Jurkat, Clone E6-1 (cell line): ENCODE measurements at regions not wholly inside any gene's neighbourhood (a gene's known extent, or its start where the extent isn't known, plus 50 kb on each side); places are given as distances from the start of the nearest gene placed in this dataset.
A peak's percentile ranks its signal among the peaks of the same experiment; 100 is the strongest.
"Not testable (repeated sequence)": the region's sequence is repeated elsewhere in the genome, so short reads cannot be mapped to it uniquely, and the experiment has no call there.

ENCODE experiments used
- DNase-seq: peaks from one replicate; pipeline ENCODE4 v3.0.0-alpha.2; 2011; ENCODE audit warnings: low read depth, low spot score
- H3K4me3 ChIP-seq: 2 replicates; pipeline ENCODE4 v1.5.1; 2011; ENCODE audit warnings: mild to moderate bottlenecking, low read length, control low read depth, moderate library complexity

DNA sequence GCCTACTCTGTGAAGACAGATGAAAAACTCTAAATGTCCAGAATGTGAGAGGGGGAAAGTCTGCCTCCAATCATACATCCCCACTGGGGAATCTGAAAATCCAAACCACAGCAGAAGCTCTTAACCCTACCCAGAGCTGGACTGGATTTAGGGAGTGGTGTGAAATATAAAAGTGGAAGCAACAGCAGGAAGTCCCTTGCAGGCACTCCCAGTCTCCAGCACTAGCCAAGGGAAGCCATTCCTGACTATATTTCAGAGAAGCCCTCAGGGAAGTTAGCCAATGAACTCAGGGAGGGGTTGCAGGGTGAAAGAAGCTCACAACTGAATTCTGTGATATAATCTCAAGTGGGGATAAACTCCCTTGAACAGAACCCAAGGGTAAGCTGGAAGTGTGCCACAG lies 51.5 kb downstream of the CRPPA start:
- DNase-seq, result no peak
- no peak overlapping the region for H3K4me3 ChIP-seq

DNA sequence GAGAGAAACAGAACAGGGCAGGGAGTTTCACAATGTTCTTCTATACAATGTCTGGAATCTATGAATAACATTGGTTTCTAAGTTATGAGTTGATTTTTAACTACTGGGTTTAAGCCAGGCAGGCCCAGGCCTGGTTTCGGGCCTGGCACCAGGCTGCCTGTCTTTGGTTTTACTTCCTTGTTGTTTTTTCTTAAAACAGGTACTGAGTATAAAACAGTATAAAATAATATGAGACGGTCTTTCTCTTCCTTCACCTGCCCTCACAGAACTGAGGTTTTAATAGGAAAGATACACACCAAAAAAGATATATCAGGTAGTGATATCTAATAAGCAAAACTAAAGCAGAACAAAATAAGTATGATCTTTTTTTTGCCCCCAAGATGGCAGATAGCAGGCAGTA lies 52.0 kb downstream of the CRPPA start:
- not testable (repeated sequence) for H3K4me3 ChIP-seq, DNase-seq

DNA sequence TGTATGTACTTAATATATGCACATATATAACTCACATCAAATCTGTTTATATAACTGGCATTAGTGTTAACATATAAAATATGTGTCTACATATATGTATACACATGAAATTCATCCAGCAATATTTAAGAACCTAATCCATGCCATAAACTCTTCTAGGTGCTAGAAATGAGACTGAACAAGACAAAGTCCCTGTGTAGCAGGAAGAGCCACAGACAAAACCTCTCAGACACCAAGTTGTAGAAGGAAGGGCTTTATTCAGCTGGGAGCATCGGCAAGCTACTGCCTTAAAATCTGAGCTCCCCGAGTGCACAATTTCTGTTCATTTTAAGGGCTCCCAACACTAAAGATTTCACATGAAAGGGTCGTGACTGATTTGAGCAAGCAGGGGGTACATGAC lies 52.5 kb downstream of the CRPPA start:
- no peak overlapping the region for H3K4me3 ChIP-seq
- no peak for DNase-seq

DNA sequence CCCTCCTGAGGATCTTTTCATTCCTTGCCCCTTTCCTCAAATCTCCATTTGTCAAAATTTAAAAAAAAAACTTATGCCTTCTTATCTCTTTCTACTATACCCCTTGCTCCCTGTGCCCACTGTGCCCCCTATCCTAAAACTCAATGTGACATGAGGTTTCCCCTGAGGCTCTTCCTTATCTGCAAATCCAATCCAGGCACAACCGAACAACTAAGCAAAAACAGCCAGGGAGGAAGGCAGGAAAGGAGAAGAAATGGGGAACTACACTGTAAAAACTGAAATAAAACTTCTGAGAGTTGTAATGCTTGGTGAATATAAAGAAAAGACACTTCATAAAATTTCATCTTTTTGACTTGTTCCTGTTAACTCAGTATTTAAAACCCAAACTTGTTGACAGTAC lies 54.2 kb downstream of the CRPPA start:
- DNase-seq, result no peak
- H3K4me3 ChIP-seq, result no peak overlapping the region

DNA sequence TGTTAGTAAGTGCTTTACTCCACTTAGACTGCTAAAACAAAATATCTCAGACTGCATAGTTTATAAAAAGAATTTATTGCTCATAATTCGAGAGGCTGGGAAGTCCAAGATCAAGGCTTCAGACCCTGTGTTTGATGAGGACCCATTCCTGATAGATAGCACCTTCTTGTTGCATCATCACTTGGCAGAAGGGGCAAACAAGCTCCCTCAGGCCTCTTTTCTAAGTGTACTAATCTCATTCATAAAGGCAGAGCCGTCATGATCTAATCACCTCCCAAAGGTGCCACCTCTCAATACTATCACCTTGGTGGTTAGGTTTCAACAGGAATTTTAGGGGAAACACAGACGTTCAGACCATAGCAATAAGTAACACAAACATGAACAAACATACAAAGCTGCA lies 55.4 kb downstream of the CRPPA start:
- DNase-seq, result no peak

DNA sequence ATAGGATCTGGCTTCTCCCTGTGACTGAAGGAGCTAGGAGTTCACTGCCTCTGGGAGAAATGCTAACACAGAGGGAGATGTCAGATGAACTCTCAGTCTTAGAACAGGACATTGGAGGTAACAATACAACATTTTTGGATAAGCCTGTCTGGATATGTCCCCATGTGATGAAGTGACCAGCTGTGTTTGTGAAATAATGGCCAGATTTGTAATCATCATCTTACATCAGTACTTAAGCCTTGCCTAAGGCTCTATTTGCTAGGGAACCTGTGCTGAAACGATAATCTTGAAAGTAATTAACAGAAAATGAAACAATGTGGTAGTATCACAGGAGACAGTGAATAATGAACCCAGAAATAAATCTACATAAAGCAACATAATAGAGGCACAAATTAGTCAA lies 56.2 kb downstream of the CRPPA start:
- H3K4me3 ChIP-seq, result no peak overlapping the region
- DNase-seq, result no peak

More for the DNA sequence above, 55.4 kb downstream of the CRPPA start:
- no peak overlapping the region for H3K4me3 ChIP-seq

DNA sequence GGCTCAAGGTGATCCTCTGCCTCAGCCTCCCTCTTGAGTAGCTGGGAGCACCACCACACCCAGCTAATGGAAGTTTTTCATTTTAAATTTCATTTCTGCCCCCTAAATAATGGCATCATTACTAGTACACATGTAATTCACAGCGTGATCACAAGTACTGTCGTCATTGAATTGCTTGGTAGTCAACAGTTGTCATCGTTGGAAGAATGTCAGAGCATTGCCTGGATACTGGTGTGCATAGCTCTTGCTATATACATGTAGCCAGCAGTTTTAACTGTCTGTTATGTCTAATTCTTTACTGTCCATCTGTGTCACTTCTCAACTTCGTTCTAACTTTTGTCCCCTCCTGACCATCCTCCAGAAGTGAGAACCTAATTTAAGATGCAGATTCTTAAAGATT lies 62.1 kb downstream of the CRPPA start:
- no peak overlapping the region for H3K4me3 ChIP-seq
- DNase-seq, result no peak

DNA sequence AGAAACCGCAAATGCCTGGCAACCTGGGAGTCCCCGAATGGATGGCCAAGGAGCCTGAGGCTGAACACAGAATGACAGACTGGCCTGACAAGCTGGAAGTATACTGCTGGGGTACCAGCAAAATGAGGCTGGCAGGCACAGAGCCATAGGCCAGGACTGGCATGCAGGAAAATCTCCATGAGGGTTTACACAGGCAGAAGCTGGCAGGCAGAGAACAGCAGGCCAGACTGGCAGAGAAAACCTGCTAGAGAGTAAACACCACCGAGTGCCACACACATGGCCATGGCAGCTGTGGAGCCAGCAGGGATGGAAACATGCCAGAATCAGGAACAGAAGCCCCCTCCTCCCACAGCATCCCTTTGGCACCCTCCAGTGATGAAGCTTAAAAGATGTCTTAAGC lies 63.4 kb downstream of the CRPPA start:
- DNase-seq, result no peak

DNA sequence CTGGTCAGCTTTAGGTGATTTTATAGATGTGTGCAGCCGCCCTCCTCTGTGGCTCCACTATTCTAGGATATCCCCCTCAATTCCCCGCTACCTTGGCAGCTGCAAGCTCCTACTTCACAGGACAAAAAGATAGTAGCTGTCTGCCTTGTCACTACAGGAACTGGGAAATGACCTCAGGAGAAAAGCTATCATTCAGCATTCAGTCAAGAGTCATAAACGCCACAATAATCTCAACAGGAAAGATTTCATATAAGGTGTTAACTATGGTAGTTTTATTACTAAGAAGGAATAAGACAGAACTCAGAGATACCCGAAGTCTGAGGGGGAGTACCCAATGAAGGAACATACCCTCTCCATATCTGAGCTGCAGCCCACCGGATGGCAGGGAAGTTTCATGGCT lies 63.9 kb downstream of the CRPPA start:
- no peak for DNase-seq
- no peak overlapping the region for H3K4me3 ChIP-seq

More for the DNA sequence above, 63.4 kb downstream of the CRPPA start:
- H3K4me3 ChIP-seq, result no peak overlapping the region

DNA sequence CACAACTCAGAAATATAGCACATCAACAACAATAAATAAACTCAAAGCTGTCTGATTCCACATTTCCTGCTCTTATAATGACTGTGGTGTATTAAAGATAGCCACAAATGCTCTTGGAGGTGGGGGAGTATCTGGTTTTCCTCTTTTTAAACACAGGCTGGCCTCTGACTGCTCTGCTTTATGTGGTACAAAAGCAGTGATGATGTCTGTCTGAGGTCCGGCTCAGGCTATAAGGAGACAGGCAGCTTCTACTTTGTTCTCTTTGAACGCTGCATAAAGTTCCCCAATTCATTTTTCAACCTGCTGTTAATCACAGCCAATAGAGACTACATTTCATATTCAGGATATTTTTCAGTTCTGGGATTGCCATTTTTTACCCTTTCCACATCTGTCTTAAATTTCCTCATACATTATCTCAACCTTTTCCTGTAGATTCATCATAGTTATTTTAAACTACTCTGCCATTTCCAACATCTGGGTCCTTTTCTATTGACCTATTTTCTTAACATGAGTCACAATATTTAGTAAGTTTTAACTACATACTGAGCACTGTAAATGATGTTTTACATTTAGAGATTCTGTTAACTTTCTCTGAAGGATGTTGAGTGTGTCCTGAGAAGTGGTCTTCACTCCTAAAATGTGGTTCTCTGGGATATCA lies 64.9 kb downstream of the CRPPA start:
- DNase-seq, result no peak
- H3K4me3 ChIP-seq, result no peak overlapping the region

DNA sequence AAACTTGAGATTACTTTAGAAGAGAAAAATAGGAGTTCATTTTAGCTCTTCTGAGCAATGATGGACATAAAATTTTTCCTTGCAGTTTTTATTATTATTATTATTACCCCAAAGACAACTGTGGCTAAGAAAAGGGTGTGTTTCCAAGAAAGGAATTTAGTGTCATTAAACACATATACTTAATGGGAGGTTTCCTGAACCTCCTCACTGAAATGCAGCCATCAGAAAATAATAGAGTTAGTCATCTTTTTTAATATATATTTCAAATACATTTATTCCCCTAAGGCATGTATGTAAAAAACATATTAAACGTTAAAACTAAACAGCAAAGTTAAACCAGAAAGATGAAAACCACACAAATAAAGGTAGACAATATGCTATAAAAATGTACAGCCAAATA lies 66.8 kb downstream of the CRPPA start:
- no peak overlapping the region for H3K4me3 ChIP-seq
- no peak for DNase-seq

DNA sequence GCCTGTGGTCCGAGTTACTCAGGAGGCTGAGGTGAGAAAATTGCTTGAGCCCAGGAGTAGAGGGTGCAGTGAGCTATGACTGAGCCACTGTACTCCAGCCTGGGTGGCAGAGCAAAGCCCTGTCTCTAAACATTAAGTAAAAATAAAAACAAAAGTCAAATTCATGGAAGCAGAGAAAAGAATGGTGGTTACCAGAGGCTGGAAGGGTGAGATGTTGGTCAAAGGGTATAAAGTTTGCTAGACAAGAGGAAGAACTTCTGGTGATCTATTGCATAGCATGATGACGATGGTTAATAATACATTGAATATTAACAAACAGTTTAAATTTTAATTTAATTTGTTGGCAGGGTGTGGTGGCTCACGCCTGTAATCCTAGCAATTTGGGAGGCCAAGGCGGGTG lies 68.1 kb downstream of the CRPPA start:
- no peak for DNase-seq
- H3K4me3 ChIP-seq, result no peak overlapping the region

DNA sequence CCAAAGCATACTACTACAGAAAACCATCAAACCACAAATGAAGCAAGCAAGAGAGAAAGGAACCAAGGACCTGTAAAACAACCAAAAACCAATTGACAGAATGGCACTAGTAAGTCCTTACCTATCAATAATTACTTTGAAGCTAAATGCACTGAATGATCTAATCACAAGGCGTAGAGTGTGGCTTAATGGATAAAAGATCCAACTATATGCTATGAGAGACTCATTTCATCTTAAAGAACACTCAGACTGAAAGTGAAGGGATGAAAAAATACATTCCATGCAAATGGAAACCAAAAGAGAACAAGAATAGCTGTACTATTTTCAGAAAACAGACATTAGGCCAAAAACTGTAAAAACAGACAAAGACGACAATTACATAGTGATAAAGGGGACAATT lies 70.7 kb downstream of the CRPPA start:
- no peak for DNase-seq
- no peak overlapping the region for H3K4me3 ChIP-seq

DNA sequence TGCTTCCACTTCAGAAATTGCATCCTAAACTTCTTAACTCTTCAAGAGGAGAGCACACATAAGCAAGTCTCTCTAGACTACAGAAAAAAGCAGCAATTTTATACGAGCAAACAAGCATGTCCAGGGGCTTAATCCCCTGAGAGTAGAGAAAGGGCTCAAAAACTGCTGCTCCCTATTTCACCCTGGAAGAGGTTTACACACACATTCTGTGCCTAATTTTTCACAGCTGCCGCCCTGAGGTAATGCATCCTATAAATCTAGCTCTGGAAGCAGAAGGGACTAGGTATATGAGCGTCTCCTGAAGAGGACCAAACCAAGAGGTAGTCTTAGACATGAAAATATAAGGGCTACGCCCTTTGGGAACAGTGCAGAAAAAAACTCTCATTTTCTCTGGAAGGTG lies 73.1 kb downstream of the CRPPA start:
- no peak for DNase-seq
- no peak overlapping the region for H3K4me3 ChIP-seq

DNA sequence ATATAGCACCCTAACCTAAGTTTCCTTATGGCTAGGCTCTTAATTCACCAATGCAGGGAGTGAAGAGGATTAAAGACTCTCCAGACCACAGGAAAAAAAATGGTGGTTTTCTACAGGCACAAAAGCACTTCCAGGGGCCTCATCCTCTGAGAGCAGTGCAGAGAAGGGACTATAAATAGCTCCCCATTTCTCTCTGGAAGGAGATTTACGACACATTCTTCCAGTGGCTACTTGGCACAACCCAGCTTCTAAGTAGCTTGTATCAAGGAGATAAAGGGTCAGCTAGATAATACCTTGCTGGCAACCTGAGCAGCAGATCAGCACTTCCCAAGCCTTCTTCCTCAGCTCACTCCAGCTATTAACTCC lies 73.5 kb downstream of the CRPPA start:
- peak; percentile 52 for DNase-seq
- H3K4me3 ChIP-seq, result no peak overlapping the region

DNA sequence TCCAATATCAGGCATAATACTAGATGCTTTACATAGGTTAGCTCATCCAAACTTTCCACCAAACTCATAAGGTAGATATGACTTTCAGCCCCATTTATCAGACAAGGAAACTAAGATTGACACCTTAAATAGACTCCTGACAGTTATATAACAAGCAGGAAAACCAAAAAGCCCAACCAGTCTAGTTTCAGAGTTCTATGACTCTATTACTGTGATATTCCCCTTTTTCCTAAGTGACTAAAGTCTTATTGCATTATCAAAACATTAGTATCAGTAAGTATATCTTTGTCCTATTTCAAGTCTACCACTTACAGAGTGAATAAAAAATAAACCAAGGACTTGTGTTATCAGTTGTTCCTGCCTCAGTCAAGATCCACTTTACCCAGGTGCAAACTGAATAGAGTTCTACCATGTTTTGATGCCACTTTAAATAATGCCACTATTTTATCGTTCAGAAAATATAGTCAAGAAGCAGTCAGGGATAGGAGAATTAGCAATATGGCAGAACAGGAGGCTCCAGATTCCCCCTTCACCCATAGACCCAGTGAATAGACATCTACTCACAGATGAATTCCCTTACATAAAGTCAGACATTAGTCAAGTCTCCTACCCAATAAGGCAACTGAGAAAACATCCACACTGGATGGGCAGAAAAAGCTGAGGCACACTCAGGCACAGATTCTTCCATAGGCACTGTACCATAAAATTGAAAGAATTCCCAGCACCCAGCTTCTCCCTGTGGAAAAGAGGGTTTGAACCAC lies 74.1 kb downstream of the CRPPA start:
- no peak overlapping the region for H3K4me3 ChIP-seq
- no peak for DNase-seq

DNA sequence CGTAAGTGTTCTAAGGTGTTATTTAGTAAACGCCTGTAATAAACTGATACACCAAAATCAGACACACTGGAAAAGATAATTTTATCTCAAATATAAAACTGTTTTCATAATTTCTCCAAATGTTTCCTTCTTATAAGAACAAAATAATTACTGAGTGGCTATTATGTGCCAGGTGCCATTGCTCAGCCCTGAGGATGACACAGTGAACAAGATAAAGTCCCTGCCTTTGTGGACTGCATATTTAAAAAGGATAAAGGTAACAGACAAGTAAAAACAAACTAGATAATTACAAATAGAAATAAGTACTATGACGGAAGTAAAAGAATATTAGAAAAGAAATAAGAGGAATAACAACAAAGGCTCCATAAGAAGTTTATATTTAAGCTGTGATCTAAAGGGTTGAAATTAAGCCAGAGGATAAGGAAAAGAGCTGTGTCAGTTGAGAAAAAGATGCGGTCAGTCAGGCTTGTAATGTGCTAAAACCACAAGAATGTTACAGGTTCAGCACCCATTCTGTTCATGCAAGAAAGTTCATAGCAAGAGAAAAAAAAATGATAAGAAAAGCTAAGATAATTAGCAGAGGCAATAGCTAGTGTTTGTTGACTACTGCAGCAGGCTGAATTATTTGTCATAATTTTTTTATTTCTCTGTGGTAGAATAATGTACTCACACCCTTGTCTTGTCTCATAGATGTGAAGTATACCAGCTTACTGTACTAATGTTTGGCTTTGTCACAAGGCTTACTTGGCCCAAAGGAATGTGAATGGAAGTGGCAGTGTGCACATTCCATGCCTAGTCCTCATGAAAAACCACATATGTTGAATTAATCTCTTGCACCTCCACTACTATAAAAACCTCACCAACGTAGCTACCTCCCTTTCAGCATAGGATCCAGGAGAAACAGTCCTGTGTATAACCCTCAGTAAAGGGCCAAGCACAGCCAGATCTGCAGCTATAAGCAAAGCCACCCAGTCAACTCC lies 75.1 kb downstream of the CRPPA start:
- H3K4me3 ChIP-seq, result no peak overlapping the region

DNA sequence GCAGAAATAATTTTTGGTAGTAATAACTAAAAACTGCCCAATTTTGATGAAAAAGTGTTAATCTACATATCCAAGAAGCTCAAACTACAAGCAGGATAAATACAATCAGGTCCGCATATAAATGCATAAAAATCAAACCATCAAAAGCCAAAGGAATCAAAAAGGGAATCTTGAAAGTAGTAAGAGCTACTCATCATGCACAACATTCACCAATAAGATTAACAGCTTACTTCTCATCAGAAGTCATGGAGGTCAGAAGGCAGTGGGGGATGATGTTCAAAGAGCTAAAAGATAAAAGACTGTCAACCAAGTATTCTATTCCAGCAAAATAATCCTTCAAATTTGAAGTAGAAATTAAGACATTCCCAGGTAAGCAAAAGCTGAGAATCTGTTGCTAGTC lies 76.4 kb downstream of the CRPPA start:
- no peak overlapping the region for H3K4me3 ChIP-seq
- DNase-seq, result no peak

More for the DNA sequence above, 75.1 kb downstream of the CRPPA start:
- peak; percentile 86 for DNase-seq

DNA sequence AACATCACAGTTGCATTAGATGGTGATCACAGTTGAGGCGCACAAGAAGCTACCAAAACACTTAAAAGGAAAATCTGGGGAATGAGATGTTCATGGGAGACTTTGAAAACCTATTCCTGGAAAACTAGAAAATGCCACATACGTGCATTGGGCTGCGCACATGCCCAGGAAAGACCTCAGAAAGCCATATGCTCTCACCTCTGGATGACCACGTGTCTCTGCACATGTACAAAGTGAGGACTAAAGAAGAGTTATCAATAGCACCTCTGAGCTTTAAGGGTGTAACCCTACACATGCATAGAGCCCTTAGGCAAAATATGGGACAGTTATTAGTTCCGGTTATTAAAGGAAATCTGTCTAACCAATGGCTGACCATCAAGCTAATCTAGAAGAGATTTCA lies 77.7 kb downstream of the CRPPA start:
- no peak overlapping the region for H3K4me3 ChIP-seq
- no peak for DNase-seq

DNA sequence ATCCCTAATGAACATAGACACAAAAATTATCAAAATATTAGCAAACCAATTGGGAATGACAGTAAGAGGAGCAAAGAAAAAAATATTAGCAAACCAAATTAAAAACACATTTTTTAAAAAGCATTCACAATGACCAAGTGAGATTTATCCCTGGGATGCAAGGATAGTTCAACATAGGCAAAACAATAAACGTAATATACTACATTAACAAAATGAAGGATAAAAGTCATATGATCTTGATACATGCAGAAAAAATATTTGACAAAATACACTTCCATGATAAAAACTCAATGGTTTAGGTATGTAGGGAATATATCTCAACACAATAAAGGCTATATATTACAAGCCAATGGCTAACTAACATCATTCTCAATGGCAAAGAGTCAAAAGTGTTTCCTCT lies 83.3 kb downstream of the CRPPA start:
- no peak for DNase-seq
- no peak overlapping the region for H3K4me3 ChIP-seq
